SK-N-SH treated with all-trans-retinoic acid at 6 μM for 48 hours (cell line): ENCODE measurements at regions not wholly inside any gene's neighbourhood (a gene's known extent, or its start where the extent isn't known, plus 50 kb on each side); places are given as distances from the start of the nearest gene placed in this dataset.

Experiments used
- ATAC-seq: fragments of 200-7000 bp; cut with Tn5 transposase; 3 replicates; pipeline ENCODE4 v1.9.1; 2020; ENCODE audit warnings: mild to moderate bottlenecking, moderate library complexity
- ARNTL ChIP-seq: fragments of 450-650 bp; formaldehyde crosslinking; IDR thresholded peaks from 2 replicates; pipeline ENCODE4 v1.5.0; 2020; ENCODE audit warnings: low read depth, mild to moderate bottlenecking, moderate library complexity, borderline replicate concordance
- ESRRG ChIP-seq: fragments of 250-450 bp; sonication (Bioruptor Pico); IDR thresholded peaks from 2 replicates; pipeline ENCODE4 v1.6.1; 2021; ENCODE audit warnings: mild to moderate bottlenecking
- GLIS3 ChIP-seq: fragments of 250-450 bp; sonication (Bioruptor Pico); IDR thresholded peaks from 2 replicates; pipeline ENCODE4 v1.5.0; 2020; ENCODE audit warnings: mild to moderate bottlenecking, moderate library complexity
- ISL1 ChIP-seq: fragments of 250-450 bp; sonication (Bioruptor Pico); IDR thresholded peaks from 2 replicates; pipeline ENCODE4 v2.1.2; 2022; ENCODE audit warnings: mild to moderate bottlenecking, moderate library complexity
- OSR1 ChIP-seq: fragments of 250-450 bp; sonication (Bioruptor Pico); IDR thresholded peaks from 2 replicates; pipeline ENCODE4 v1.8.0; 2022; ENCODE audit warnings: moderate library complexity, mild to moderate bottlenecking, inconsistent platforms
- PPARA ChIP-seq: fragments of 250-450 bp; sonication (Bioruptor Pico); IDR thresholded peaks from 2 replicates; pipeline ENCODE4 v1.5.0; 2020; ENCODE audit warnings: mild to moderate bottlenecking, borderline replicate concordance
- RARB ChIP-seq: fragments of 250-450 bp; sonication (Bioruptor Pico); IDR thresholded peaks from 2 replicates; pipeline ENCODE4 v1.8.0; 2021; ENCODE audit warnings: mild to moderate bottlenecking, moderate library complexity
- SNAI2 ChIP-seq: fragments of 250-450 bp; sonication (Bioruptor Pico); IDR thresholded peaks from 2 replicates; pipeline ENCODE4 v1.5.0; 2020; ENCODE audit warnings: mild to moderate bottlenecking, moderate library complexity
- TCF4 ChIP-seq: fragments of 250-450 bp; sonication (Bioruptor Pico); IDR thresholded peaks from 2 replicates; pipeline ENCODE4 v1.8.0; 2021; ENCODE audit warnings: mild to moderate bottlenecking, moderate library complexity, borderline replicate concordance
- TOX ChIP-seq: fragments of 250-450 bp; sonication (Bioruptor Pico); IDR thresholded peaks from 2 replicates; pipeline ENCODE4 v1.8.0; 2021; ENCODE audit warnings: mild to moderate bottlenecking, moderate library complexity, borderline replicate concordance
- ZC3H10 ChIP-seq: fragments of 250-450 bp; sonication (Bioruptor Pico); IDR thresholded peaks from 2 replicates; pipeline ENCODE4 v1.5.1; 2021; ENCODE audit warnings: mild to moderate bottlenecking, moderate library complexity
- ZFP3 ChIP-seq: fragments of 250-450 bp; sonication (Bioruptor Pico); IDR thresholded peaks from 2 replicates; pipeline ENCODE4 v1.5.0; 2020; ENCODE audit warnings: mild to moderate bottlenecking, moderate library complexity
- ZFP30 ChIP-seq: fragments of 450-650 bp; formaldehyde crosslinking; IDR thresholded peaks from 2 replicates; pipeline ENCODE4 v1.5.0; 2022; ENCODE audit warnings: mild to moderate bottlenecking, moderate library complexity
- ZNF565 ChIP-seq: fragments of 450-650 bp; formaldehyde crosslinking; conservative IDR thresholded peaks from 2 replicates; pipeline ENCODE4 v1.5.0; 2020; ENCODE audit warnings: low read depth, mild to moderate bottlenecking, moderate library complexity
- ZNF70 ChIP-seq: fragments of 450-650 bp; formaldehyde crosslinking; IDR thresholded peaks from 2 replicates; pipeline ENCODE4 v1.5.0; 2020; ENCODE audit warnings: mild to moderate bottlenecking, moderate library complexity
- TF ChIP-seq, protein P1 (sequence below): fragments of 250-450 bp; sonication (Bioruptor Pico); IDR thresholded peaks from 2 replicates; pipeline ENCODE4 v1.5.1; 2021; ENCODE audit warnings: mild to moderate bottlenecking, moderate library complexity
- TF ChIP-seq, protein P2 (sequence below): fragments of 250-450 bp; sonication (Bioruptor Pico); IDR thresholded peaks from 2 replicates; pipeline ENCODE4 v1.8.0; 2021; ENCODE audit warnings: low read depth, mild to moderate bottlenecking, moderate library complexity, borderline replicate concordance
- TF ChIP-seq, protein P3 (sequence below): fragments of 250-450 bp; sonication (Bioruptor Pico); IDR thresholded peaks from 2 replicates; pipeline ENCODE4 v1.8.0; 2020; ENCODE audit warnings: mild to moderate bottlenecking, moderate library complexity, borderline replicate concordance
- TF ChIP-seq, protein P4 (sequence below): fragments of 250-450 bp; sonication (Bioruptor Pico); IDR thresholded peaks from 2 replicates; pipeline ENCODE4 v1.5.0; 2020; ENCODE audit warnings: mild to moderate bottlenecking, moderate library complexity

DNA sequence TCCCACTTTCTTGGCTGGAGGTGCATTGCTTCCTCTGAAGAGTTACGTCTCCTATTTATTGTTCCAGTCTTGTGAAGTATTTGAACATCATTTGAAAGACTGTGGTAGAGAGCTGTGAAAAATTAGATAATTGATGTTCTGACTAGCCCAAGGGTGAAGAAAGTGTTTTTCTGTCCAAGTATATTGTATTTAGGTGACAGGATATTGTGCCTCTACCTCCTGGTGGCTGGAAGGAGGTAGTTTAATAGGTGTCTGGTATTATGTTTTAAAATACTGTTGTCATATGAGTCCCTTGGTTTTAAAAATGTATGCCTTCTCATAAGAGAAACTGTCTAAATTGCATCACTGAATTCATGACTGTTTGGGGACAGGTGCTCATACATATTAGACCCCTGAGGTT, 226.0 kb downstream of the SPRY1 start:
- no peak for TF ChIP-seq OSR1 (CRISPR knock-in tag)
- TF ChIP-seq, protein P1, sequence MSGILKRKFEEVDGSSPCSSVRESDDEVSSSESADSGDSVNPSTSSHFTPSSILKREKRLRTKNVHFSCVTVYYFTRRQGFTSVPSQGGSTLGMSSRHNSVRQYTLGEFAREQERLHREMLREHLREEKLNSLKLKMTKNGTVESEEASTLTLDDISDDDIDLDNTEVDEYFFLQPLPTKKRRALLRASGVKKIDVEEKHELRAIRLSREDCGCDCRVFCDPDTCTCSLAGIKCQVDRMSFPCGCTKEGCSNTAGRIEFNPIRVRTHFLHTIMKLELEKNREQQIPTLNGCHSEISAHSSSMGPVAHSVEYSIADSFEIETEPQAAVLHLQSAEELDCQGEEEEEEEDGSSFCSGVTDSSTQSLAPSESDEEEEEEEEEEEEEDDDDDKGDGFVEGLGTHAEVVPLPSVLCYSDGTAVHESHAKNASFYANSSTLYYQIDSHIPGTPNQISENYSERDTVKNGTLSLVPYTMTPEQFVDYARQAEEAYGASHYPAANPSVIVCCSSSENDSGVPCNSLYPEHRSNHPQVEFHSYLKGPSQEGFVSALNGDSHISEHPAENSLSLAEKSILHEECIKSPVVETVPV (CRISPR knock-in tag) = no peak
- TF ChIP-seq ZNF565 = no peak
- no peak for TF ChIP-seq ISL1 (CRISPR knock-in tag)
- TF ChIP-seq RARB (CRISPR knock-in tag) = no peak
- no peak for TF ChIP-seq ZNF70 (CRISPR knock-in tag)
- no peak for TF ChIP-seq ZFP3
- TF ChIP-seq ZC3H10 (CRISPR knock-in tag) = no peak
- TF ChIP-seq SNAI2 (CRISPR knock-in tag) = no peak
- TF ChIP-seq, protein P2, sequence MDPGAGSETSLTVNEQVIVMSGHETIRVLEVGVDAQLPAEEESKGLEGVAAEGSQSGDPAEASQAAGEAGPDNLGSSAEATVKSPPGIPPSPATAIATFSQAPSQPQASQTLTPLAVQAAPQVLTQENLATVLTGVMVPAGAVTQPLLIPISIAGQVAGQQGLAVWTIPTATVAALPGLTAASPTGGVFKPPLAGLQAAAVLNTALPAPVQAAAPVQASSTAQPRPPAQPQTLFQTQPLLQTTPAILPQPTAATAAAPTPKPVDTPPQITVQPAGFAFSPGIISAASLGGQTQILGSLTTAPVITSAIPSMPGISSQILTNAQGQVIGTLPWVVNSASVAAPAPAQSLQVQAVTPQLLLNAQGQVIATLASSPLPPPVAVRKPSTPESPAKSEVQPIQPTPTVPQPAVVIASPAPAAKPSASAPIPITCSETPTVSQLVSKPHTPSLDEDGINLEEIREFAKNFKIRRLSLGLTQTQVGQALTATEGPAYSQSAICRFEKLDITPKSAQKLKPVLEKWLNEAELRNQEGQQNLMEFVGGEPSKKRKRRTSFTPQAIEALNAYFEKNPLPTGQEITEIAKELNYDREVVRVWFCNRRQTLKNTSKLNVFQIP = no peak
- no peak for TF ChIP-seq TOX (CRISPR knock-in tag)
- TF ChIP-seq ARNTL (CRISPR knock-in tag) = no peak
- no peak for ATAC-seq

DNA sequence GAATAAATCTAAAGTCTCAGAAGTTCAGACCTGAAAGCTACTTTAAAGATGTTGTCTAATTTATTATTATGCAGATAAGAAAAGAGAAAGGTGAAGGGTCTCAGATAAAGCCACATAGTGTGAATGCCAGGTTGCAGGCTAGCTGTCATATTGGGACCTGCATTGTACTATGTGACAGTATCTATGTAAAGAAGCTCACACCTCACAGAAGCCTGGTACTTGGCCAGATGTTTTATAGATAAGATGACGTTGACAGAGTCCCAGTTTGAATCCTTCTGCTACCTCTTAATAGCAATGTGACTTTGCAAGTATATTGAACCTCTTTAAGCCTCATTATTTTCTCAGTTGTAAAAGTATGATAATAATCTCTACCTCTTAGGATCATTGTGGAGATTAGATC, 227.0 kb downstream of the SPRY1 start:
- TF ChIP-seq ZNF70 (CRISPR knock-in tag) (no peak), ZFP3 (no peak), SNAI2 (CRISPR knock-in tag) (no peak), TOX (CRISPR knock-in tag) (no peak), OSR1 (CRISPR knock-in tag) (no peak), RARB (CRISPR knock-in tag) (no peak)
- TF ChIP-seq, protein P3, sequence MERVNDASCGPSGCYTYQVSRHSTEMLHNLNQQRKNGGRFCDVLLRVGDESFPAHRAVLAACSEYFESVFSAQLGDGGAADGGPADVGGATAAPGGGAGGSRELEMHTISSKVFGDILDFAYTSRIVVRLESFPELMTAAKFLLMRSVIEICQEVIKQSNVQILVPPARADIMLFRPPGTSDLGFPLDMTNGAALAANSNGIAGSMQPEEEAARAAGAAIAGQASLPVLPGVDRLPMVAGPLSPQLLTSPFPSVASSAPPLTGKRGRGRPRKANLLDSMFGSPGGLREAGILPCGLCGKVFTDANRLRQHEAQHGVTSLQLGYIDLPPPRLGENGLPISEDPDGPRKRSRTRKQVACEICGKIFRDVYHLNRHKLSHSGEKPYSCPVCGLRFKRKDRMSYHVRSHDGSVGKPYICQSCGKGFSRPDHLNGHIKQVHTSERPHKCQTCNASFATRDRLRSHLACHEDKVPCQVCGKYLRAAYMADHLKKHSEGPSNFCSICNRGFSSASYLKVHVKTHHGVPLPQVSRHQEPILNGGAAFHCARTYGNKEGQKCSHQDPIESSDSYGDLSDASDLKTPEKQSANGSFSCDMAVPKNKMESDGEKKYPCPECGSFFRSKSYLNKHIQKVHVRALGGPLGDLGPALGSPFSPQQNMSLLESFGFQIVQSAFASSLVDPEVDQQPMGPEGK (CRISPR knock-in tag) = no peak
- TF ChIP-seq, protein P4, sequence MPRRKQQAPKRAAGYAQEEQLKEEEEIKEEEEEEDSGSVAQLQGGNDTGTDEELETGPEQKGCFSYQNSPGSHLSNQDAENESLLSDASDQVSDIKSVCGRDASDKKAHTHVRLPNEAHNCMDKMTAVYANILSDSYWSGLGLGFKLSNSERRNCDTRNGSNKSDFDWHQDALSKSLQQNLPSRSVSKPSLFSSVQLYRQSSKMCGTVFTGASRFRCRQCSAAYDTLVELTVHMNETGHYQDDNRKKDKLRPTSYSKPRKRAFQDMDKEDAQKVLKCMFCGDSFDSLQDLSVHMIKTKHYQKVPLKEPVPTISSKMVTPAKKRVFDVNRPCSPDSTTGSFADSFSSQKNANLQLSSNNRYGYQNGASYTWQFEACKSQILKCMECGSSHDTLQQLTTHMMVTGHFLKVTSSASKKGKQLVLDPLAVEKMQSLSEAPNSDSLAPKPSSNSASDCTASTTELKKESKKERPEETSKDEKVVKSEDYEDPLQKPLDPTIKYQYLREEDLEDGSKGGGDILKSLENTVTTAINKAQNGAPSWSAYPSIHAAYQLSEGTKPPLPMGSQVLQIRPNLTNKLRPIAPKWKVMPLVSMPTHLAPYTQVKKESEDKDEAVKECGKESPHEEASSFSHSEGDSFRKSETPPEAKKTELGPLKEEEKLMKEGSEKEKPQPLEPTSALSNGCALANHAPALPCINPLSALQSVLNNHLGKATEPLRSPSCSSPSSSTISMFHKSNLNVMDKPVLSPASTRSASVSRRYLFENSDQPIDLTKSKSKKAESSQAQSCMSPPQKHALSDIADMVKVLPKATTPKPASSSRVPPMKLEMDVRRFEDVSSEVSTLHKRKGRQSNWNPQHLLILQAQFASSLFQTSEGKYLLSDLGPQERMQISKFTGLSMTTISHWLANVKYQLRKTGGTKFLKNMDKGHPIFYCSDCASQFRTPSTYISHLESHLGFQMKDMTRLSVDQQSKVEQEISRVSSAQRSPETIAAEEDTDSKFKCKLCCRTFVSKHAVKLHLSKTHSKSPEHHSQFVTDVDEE = no peak

DNA sequence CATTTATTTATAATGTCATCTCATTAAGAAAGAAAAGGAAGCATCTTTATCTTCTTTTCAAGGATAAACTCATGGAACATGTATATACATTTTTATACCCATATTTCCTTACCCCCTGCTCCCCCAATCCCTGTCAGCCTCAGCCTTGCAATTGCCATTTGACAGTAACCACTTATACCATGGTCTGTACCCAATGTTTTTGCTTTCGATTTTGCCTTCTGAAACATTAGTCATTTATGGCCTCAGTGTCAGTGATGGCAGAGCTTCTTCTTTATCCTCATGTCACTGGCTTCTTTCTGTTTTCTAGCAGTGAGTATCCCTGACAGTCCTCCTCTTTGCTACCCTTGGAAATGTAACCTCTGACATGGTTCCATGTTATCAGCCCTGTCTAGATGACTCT, 228.4 kb downstream of the SPRY1 start:
- ATAC-seq = no peak
- no peak for TF ChIP-seq GLIS3 (CRISPR knock-in tag)
- TF ChIP-seq ARNTL (CRISPR knock-in tag) = no peak
- TF ChIP-seq TOX (CRISPR knock-in tag) = no peak
- TF ChIP-seq, protein P2 = no peak
- no peak for TF ChIP-seq ZFP30 (CRISPR knock-in tag)
- TF ChIP-seq RARB (CRISPR knock-in tag) = no peak
- TF ChIP-seq, protein P3 (CRISPR knock-in tag) = no peak
- TF ChIP-seq, protein P1 (CRISPR knock-in tag) = no peak
- TF ChIP-seq ZNF565 = no peak
- no peak for TF ChIP-seq ESRRG
- TF ChIP-seq TCF4 = no peak
- no peak for TF ChIP-seq ZFP3
- no peak for TF ChIP-seq PPARA (CRISPR knock-in tag)
- TF ChIP-seq, protein P4 = no peak
- no peak for TF ChIP-seq ZNF70 (CRISPR knock-in tag)

More for the DNA sequence above, 227.0 kb downstream of the SPRY1 start:
- no peak for ATAC-seq
